GM23248 (cell line): ENCODE measurements at regions not wholly inside any gene's neighbourhood (a gene's known extent, or its start where the extent isn't known, plus 50 kb on each side); places are given as distances from the start of the nearest gene placed in this dataset.

Source experiments
- EZH2 ChIP-seq: fragments of 200-600 bp; sonication (generic); IDR thresholded peaks from 2 replicates; pipeline ENCODE4 v1.6.1; 2018; ENCODE audit warnings: antibody characterized with exemption, mild to moderate bottlenecking; ENCODE audit not compliant: insufficient read depth, poor library complexity, severe bottlenecking
- EZH2phosphoT487 ChIP-seq: fragments of 200-600 bp; sonication (generic); IDR thresholded peaks from 2 replicates; pipeline ENCODE4 v1.6.1; 2018; ENCODE audit warnings: antibody characterized with exemption, moderate library complexity, mild to moderate bottlenecking, low read depth; ENCODE audit not compliant: insufficient read depth

DNA sequence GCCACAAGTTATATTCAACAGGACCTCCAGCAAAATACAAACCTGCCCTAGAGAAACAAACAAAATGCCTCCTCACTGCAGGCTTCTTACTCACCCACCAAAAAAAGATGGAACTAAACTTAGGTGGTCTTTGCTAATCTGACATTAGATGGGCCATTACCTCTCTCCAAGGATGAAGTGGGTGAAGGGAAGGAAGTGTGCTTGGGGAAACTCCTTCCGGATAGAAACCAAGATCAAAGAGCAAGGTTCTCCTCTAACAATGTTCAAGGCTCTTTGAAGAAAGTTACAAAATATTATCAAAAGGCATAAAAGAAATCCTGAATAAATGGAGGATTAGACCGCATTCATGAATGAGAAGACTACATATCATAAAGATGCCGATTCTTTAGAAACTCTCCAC is 187.5 kb downstream of the ADSS2 start:
- TF ChIP-seq EZH2 (no peak), EZH2phosphoT487 (no peak)
